H9 (cell line): ENCODE measurements at regions not wholly inside any gene's neighbourhood (a gene's known extent, or its start where the extent isn't known, plus 50 kb on each side); places are given as distances from the start of the nearest gene placed in this dataset.

Experiments
- DNase-seq: peaks from one replicate; pipeline ENCODE4 v3.0.0-alpha.2; 2017
- H2AFZ ChIP-seq: one replicate; pipeline ENCODE4 v1.6.1; 2013; ENCODE audit warnings: mild to moderate bottlenecking, low read length, control low read depth, moderate library complexity
- H2AK5ac ChIP-seq: 2 replicates; pipeline ENCODE4 v1.6.1; 2013; ENCODE audit warnings: low read length, control low read depth, mixed read lengths; ENCODE audit not compliant: insufficient read length
- H2BK120ac ChIP-seq: one replicate; pipeline ENCODE4 v1.6.1; 2013; ENCODE audit warnings: low read depth, mild to moderate bottlenecking, low read length, control low read depth, inconsistent platforms; ENCODE audit not compliant: poor library complexity, severe bottlenecking
- H2BK12ac ChIP-seq: 2 replicates; pipeline ENCODE4 v1.6.1; 2013; ENCODE audit warnings: low read length, control low read depth, mixed read lengths, low read depth; ENCODE audit not compliant: insufficient read length
- H2BK15ac ChIP-seq: 2 replicates; pipeline ENCODE4 v1.6.1; 2013; ENCODE audit warnings: low read depth, low read length, control low read depth
- H2BK20ac ChIP-seq: one replicate; pipeline ENCODE4 v1.6.1; 2013; ENCODE audit warnings: low read depth, mild to moderate bottlenecking, low read length, control low read depth, inconsistent platforms; ENCODE audit not compliant: poor library complexity, severe bottlenecking
- H2BK5ac ChIP-seq: 2 replicates; pipeline ENCODE4 v1.6.1; 2013; ENCODE audit warnings: low read length, control low read depth, mixed read lengths; ENCODE audit not compliant: insufficient read length
- H3K14ac ChIP-seq: 2 replicates; pipeline ENCODE4 v1.6.1; 2013; ENCODE audit warnings: low read length, control low read depth; ENCODE audit not compliant: insufficient read depth
- H3K18ac ChIP-seq: 2 replicates; pipeline ENCODE4 v1.6.1; 2013; ENCODE audit warnings: low read depth, mild to moderate bottlenecking, mixed read lengths, low read length, control low read depth; ENCODE audit not compliant: insufficient read length
- H3K23ac ChIP-seq: 2 replicates; pipeline ENCODE4 v1.6.1; 2013; ENCODE audit warnings: low read length, control low read depth, mixed read lengths, low read depth; ENCODE audit not compliant: insufficient read length
- H3K23me2 ChIP-seq: 2 replicates; pipeline ENCODE4 v1.6.1; 2013; ENCODE audit warnings: low read depth, mild to moderate bottlenecking, mixed read lengths, low read length, control low read depth; ENCODE audit not compliant: insufficient read length, poor library complexity, severe bottlenecking
- H3K27ac ChIP-seq: 2 replicates; pipeline ENCODE4 v1.5.1; 2013; ENCODE audit warnings: low read length, control low read depth, mixed read lengths, low read depth; ENCODE audit not compliant: insufficient read length
- H3K27me3 ChIP-seq: 2 replicates; pipeline ENCODE4 v1.6.1; 2013; ENCODE audit warnings: low read length, control low read depth, inconsistent platforms; ENCODE audit not compliant: insufficient read depth
- H3K4ac ChIP-seq: 2 replicates; pipeline ENCODE4 v1.6.1; 2013; ENCODE audit warnings: low read depth, mild to moderate bottlenecking, control low read depth, inconsistent platforms, low read length, moderate library complexity
- H3K4me1 ChIP-seq: 2 replicates; pipeline ENCODE4 v1.6.1; 2013; ENCODE audit warnings: low read length, control low read depth, inconsistent platforms; ENCODE audit not compliant: insufficient read depth
- H3K4me2 ChIP-seq: 2 replicates; pipeline ENCODE4 v1.6.1; 2013; ENCODE audit warnings: low read length, control low read depth, mixed read lengths; ENCODE audit not compliant: insufficient read length, insufficient read depth
- H3K56ac ChIP-seq: 2 replicates; pipeline ENCODE4 v1.6.1; 2013; ENCODE audit warnings: low read depth, mild to moderate bottlenecking, mixed read lengths, low read length, control low read depth; ENCODE audit not compliant: insufficient read length
- H3K79me1 ChIP-seq: 2 replicates; pipeline ENCODE4 v1.6.1; 2013; ENCODE audit warnings: low read depth, mild to moderate bottlenecking, moderate library complexity, low read length, control low read depth, inconsistent platforms; ENCODE audit not compliant: insufficient read depth, poor library complexity, severe bottlenecking
- H3K79me2 ChIP-seq: 2 replicates; pipeline ENCODE4 v1.6.1; 2013; ENCODE audit warnings: low read length, control low read depth, inconsistent platforms; ENCODE audit not compliant: insufficient read depth
- H3K9ac ChIP-seq: 2 replicates; pipeline ENCODE4 v1.6.1; 2013; ENCODE audit warnings: low read length, control low read depth, mixed read lengths; ENCODE audit not compliant: insufficient read length; ENCODE audit errors: extremely low read depth
- H3K9me3 ChIP-seq: one replicate; pipeline ENCODE4 v1.6.1; 2013; ENCODE audit warnings: low read depth, low read length, inconsistent platforms; ENCODE audit not compliant: control insufficient read depth
- H3T11ph ChIP-seq: one replicate; pipeline ENCODE4 v1.6.1; 2013; ENCODE audit warnings: mild to moderate bottlenecking, low read length, control low read depth, inconsistent platforms
- H4K20me1 ChIP-seq: one replicate; pipeline ENCODE4 v1.6.1; 2013; ENCODE audit not compliant: control insufficient read depth, insufficient read length, insufficient read depth
- H4K5ac ChIP-seq: 2 replicates; pipeline ENCODE4 v1.6.1; 2013; ENCODE audit warnings: low read depth, mild to moderate bottlenecking, mixed read lengths, low read length, control low read depth; ENCODE audit not compliant: insufficient read length
- H4K8ac ChIP-seq: replicated peaks from 2 replicates; pipeline ENCODE4 v1.6.1; 2013; ENCODE audit warnings: low read length, control low read depth, mixed read lengths, low read depth; ENCODE audit not compliant: insufficient read length
- H4K91ac ChIP-seq: 2 replicates; pipeline ENCODE4 v1.6.1; 2013; ENCODE audit warnings: low read depth, mild to moderate bottlenecking, moderate library complexity, mixed read lengths, low read length, control low read depth; ENCODE audit not compliant: insufficient read length
- H3K27ac Mint-ChIP-seq, 3 experiments: 2 replicates in 2 of 3; 3 replicates in 1 of 3; pipeline ENCODE4 v1.8.0; 2020 to 2021; ENCODE audit warnings: mixed read lengths in 3 of 3, mild to moderate bottlenecking in 1 of 3, moderate library complexity in 1 of 3
- H3K27me3 Mint-ChIP-seq: 2 replicates; pipeline ENCODE4 v1.8.0; 2021; ENCODE audit warnings: low read depth, mild to moderate bottlenecking, moderate library complexity, mixed read lengths
- H3K36me3 Mint-ChIP-seq, 3 experiments: 2 replicates in 2 of 3; 3 replicates in 1 of 3; pipeline ENCODE4 v1.8.0; 2020 to 2021; ENCODE audit warnings: low read depth in 3 of 3, mixed read lengths in 3 of 3; ENCODE audit not compliant: insufficient read depth in 1 of 3
- H3K4me1 Mint-ChIP-seq, 2 experiments: 2 replicates each; pipeline ENCODE4 v1.8.0; 2020; ENCODE audit warnings: mixed read lengths in 2 of 2
- H3K4me3 Mint-ChIP-seq, 2 experiments: 2 replicates in 1 of 2; 3 replicates in 1 of 2; pipeline ENCODE4 v1.8.0; 2020 to 2021; ENCODE audit warnings: mild to moderate bottlenecking in 2 of 2, mixed read lengths in 2 of 2, moderate library complexity in 1 of 2
- H3K9me3 Mint-ChIP-seq, 2 experiments: 2 replicates in 1 of 2; 3 replicates in 1 of 2; pipeline ENCODE4 v1.8.0; 2020; ENCODE audit warnings: mild to moderate bottlenecking in 2 of 2, mixed read lengths in 2 of 2, moderate library complexity in 1 of 2
- CTCF ChIP-seq: fragments of 200-600 bp; sonication (generic); conservative IDR thresholded peaks from 3 replicates; pipeline ENCODE4 v1.8.0; 2021; ENCODE audit warnings: antibody characterized with exemption, mild to moderate bottlenecking
- WGBS: extraction: QIAGEN DNeasy Blood & Tissue Kit; methylation state at CpG from one replicate; pipeline ENCODE4 v1.1.7; 2013; ENCODE audit warnings: missing lambda C conversion rate, low lambda C conversion rate, mixed read lengths; ENCODE audit not compliant: insufficient read length; ENCODE audit errors: extremely low coverage; 5-methylcytosine and 5-hydroxymethylcytosine counted together

- Mint-ChIP-seq H3K27me3 (no peaks in the 10 kb centered on the region), H3K4me1 (peaks cover 24% of the 10 kb centered on the region in 2 experiments), H3K27ac (peak overlapping the region in 2 of 3 experiments; percentile 21 to 27; a peak in 1 of 7 replicates), H3K4me3 (no peak overlapping the region), H3K36me3 (peaks cover 0 to 8% (median 4%) of the 10 kb centered on the region in 3 experiments; a peak in 5 of 7 replicates), H3K9me3 (no peaks in the 10 kb centered on the region; a peak in 1 of 5 replicates)
- no peak for TF ChIP-seq CTCF
- Histone ChIP-seq H2BK20ac (no peak overlapping the region), H4K20me1 (no peaks in the 10 kb centered on the region), H4K8ac (no peak overlapping the region), H3K4me1 (peaks cover 8% of the 10 kb centered on the region; the same call in 1 of the 2 replicates), H3K56ac (no peak overlapping the region), H3K4ac (no peak overlapping the region), H3K9ac (no peak overlapping the region), H2BK5ac (no peak overlapping the region), H2BK120ac (no peak overlapping the region), H3K27ac (no peak overlapping the region), H2AK5ac (no peak overlapping the region), H3T11ph (no peak overlapping the region), H3K14ac (no peak overlapping the region), H2BK12ac (no peak overlapping the region), H3K4me2 (no peak overlapping the region), H3K23me2 (no peaks in the 10 kb centered on the region), H3K23ac (no peak overlapping the region), H3K9me3 (no peaks in the 10 kb centered on the region), H2AFZ (no peak overlapping the region), H2BK15ac (no peak overlapping the region), H3K27me3 (no peaks in the 10 kb centered on the region), H3K18ac (no peak overlapping the region), H4K5ac (no peak overlapping the region), H3K79me1 (no peaks in the 10 kb centered on the region), H3K79me2 (no peaks in the 10 kb centered on the region), H4K91ac (no peak overlapping the region)
- no CpG with 5 or more reads among the region's 7 CpGs for WGBS
- DNase-seq, result no peak
Observed at GRCh38 chr20:39904476-39905112, 784.4 kb downstream of the MAFB start.
